CD4-positive, alpha-beta T cell (primary cell): ENCODE measurements at regions not wholly inside any gene's neighbourhood (a gene's known extent, or its start where the extent isn't known, plus 50 kb on each side); places are given as distances from the start of the nearest gene placed in this dataset.

Experiments used
- ATAC-seq: fragments of 200-7000 bp; cut with Tn5 transposase; one replicate; pipeline ENCODE4 v1.10.0; 2022; ENCODE audit warnings: mild to moderate bottlenecking; ENCODE audit not compliant: poor library complexity
- CTCF ChIA-PET: fragments of 350-600 bp; sonication (Branson Sonifier 250); formaldehyde crosslinking; loops from one replicate; lab custom pipeline; 2021; ENCODE audit warnings: antibody characterized with exemption, inconsistent platforms; lab: Charles Lee
- POLR2A ChIA-PET: fragments of 350-600 bp; sonication (Branson Sonifier 250); formaldehyde crosslinking; loops from one replicate; lab custom pipeline; 2021; ENCODE audit warnings: antibody characterized with exemption, inconsistent platforms; lab: Charles Lee
- DNase-seq, 14 experiments: peaks; one replicate each; pipeline ENCODE4 v3.0.0-alpha.2; 2013 to 2020; ENCODE audit warnings: mixed read lengths in 2 of 14
- H3K27ac ChIP-seq, 2 donors: one replicate each; pipeline versions ENCODE4 v1.5.1 to v1.7.0; 2013; ENCODE audit warnings: low read length in 2 of 2, low read depth in 1 of 2, mild to moderate bottlenecking in 1 of 2
- H3K27me3 ChIP-seq, 2 experiments: 1 replicate in 1 of 2; 2 replicates in 1 of 2; pipeline versions ENCODE4 v1.6.1 to v1.7.0; 2013; ENCODE audit warnings: low read length in 2 of 2, control low read depth in 1 of 2, mild to moderate bottlenecking in 1 of 2, moderate library complexity in 1 of 2; ENCODE audit not compliant: insufficient read depth in 2 of 2, control insufficient read depth in 1 of 2
- H3K36me3 ChIP-seq: one replicate; pipeline ENCODE4 v1.6.1; 2013; ENCODE audit warnings: low read length, control low read depth; ENCODE audit not compliant: insufficient read depth
- H3K4me1 ChIP-seq: one replicate; pipeline ENCODE4 v1.6.1; 2013; ENCODE audit warnings: low read length, control low read depth; ENCODE audit not compliant: insufficient read depth
- H3K4me3 ChIP-seq: one replicate; pipeline ENCODE4 v1.5.1; 2013; ENCODE audit warnings: mild to moderate bottlenecking, low read length, moderate library complexity
- H3K9me3 ChIP-seq, 2 experiments: 1 replicate in 1 of 2; 2 replicates in 1 of 2; pipeline versions ENCODE4 v1.6.1 to v1.7.0; 2013; ENCODE audit warnings: low read length in 2 of 2, mild to moderate bottlenecking in 2 of 2, control low read depth in 1 of 2, moderate library complexity in 1 of 2; ENCODE audit not compliant: control insufficient read depth in 1 of 2, insufficient read depth in 1 of 2
- H3K27ac Mint-ChIP-seq: one replicate; pipeline ENCODE4 v1.8.0; 2020; ENCODE audit warnings: mixed read lengths
- H3K27me3 Mint-ChIP-seq: one replicate; pipeline ENCODE4 v1.8.0; 2021; ENCODE audit warnings: mixed read lengths
- H3K36me3 Mint-ChIP-seq: one replicate; pipeline ENCODE4 v1.8.0; 2021; ENCODE audit warnings: low read depth, mixed read lengths
- H3K4me1 Mint-ChIP-seq: one replicate; pipeline ENCODE4 v1.8.0; 2021; ENCODE audit warnings: low read depth, mixed read lengths
- H3K4me3 Mint-ChIP-seq: one replicate; pipeline ENCODE4 v1.8.0; 2020; ENCODE audit warnings: mild to moderate bottlenecking, mixed read lengths
- H3K9me3 Mint-ChIP-seq: one replicate; pipeline ENCODE4 v1.8.0; 2020; ENCODE audit warnings: mixed read lengths
- CTCF ChIP-seq: fragments of 200-600 bp; IDR thresholded peaks from one replicate; pipeline ENCODE4 v1.8.0; 2022; ENCODE audit warnings: antibody characterized with exemption, mild to moderate bottlenecking
- intact Hi-C, 2 experiments: fragments of 100-400 bp; cut with DNase I in 1 of 2; cut with micrococcal nuclease in 1 of 2; formaldehyde crosslinking; loops; one replicate each; pipeline versions ENCODE4 v1.15.1 to v1.9.0; 2023 to 2025; cut with DNase I, micrococcal nuclease

- ATAC-seq = no peak
These were observed 183.9 kb upstream of the MEOX2 start for GRCh38 chr7:15870347-15870746.

GRCh38 chr7:15867441-15867840 lies 181.0 kb upstream of the MEOX2 start:
- ChIA-PET CTCF (no interaction called here), POLR2A (no interaction called here)
- ATAC-seq = no peak

More at GRCh38 chr7:15870347-15870746, 183.9 kb upstream of the MEOX2 start:
- H3K27me3 ChIP-seq = no peaks in the 10 kb centered on the region
- H3K27ac ChIP-seq = no peak overlapping the region
- H3K27me3 Mint-ChIP-seq = no peaks in the 10 kb centered on the region
- intact Hi-C loops = no loop called here
- no peak overlapping the region for H3K4me3 ChIP-seq
- DNase-seq = no peak
- H3K9me3 Mint-ChIP-seq = peaks cover 2% of the 10 kb centered on the region
- H3K36me3 Mint-ChIP-seq = no peaks in the 10 kb centered on the region
- TF ChIP-seq CTCF = no peak
- no peaks in the 10 kb centered on the region for H3K36me3 ChIP-seq
- ChIA-PET POLR2A (no interaction called here), CTCF (no interaction called here)
- no peak overlapping the region for H3K27ac Mint-ChIP-seq
- H3K4me3 Mint-ChIP-seq = no peak overlapping the region
- no peaks in the 10 kb centered on the region for H3K4me1 Mint-ChIP-seq
- H3K9me3 ChIP-seq = no peaks in the 10 kb centered on the region
- H3K4me1 ChIP-seq = no peaks in the 10 kb centered on the region

DNA sequence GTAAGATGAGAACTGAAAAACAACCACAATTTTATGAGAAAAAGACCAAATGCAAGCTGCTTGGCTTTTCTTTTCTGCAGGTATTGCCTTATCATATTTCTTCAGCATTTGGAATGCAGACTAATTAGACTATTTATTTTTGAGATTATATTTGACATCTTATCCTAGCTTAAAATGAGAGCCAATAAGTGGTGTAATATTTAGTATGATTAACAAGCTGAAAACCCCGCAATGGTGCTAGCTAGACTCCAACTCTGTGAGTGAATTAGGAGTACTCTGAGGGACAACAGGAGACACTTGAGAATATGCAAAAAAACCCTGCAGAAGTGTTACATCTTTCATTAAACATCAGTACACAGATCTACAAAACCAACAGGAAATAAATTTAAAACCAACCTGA lies 180.3 kb upstream of the MEOX2 start:
- peaks cover 2% of the 10 kb centered on the region for H3K9me3 Mint-ChIP-seq
- H3K27ac Mint-ChIP-seq = no peak overlapping the region
- no peaks in the 10 kb centered on the region for H3K36me3 Mint-ChIP-seq
- no peaks in the 10 kb centered on the region for H3K9me3 ChIP-seq
- H3K4me3 Mint-ChIP-seq = no peak overlapping the region
- intact Hi-C loops = no loop called here
- DNase-seq (no peak), ATAC-seq (no peak)
- H3K4me1 ChIP-seq = no peaks in the 10 kb centered on the region
- no peaks in the 10 kb centered on the region for H3K27me3 ChIP-seq
- no peaks in the 10 kb centered on the region for H3K36me3 ChIP-seq
- no peak for TF ChIP-seq CTCF
- no peak overlapping the region for H3K4me3 ChIP-seq
- CTCF ChIA-PET = no interaction called here
- H3K27me3 Mint-ChIP-seq = no peaks in the 10 kb centered on the region
- POLR2A ChIA-PET = no interaction called here
- H3K27ac ChIP-seq = no peak overlapping the region
- no peaks in the 10 kb centered on the region for H3K4me1 Mint-ChIP-seq

More at GRCh38 chr7:15867441-15867840, 181.0 kb upstream of the MEOX2 start:
- H3K27me3 ChIP-seq = no peaks in the 10 kb centered on the region
- Mint-ChIP-seq H3K27ac (no peak overlapping the region), H3K27me3 (no peaks in the 10 kb centered on the region), H3K4me1 (no peaks in the 10 kb centered on the region), H3K9me3 (peaks cover 2% of the 10 kb centered on the region), H3K36me3 (no peaks in the 10 kb centered on the region), H3K4me3 (no peak overlapping the region)
- no peak overlapping the region for H3K4me3 ChIP-seq
- no peak for DNase-seq
- no peaks in the 10 kb centered on the region for H3K36me3 ChIP-seq
- intact Hi-C loops = no loop called here
- no peaks in the 10 kb centered on the region for H3K9me3 ChIP-seq
- TF ChIP-seq CTCF = no peak
- H3K4me1 ChIP-seq = no peaks in the 10 kb centered on the region
- H3K27ac ChIP-seq = no peak overlapping the region
